ENCODE measurements at regions not wholly inside any gene's neighbourhood (a gene's known extent, or its start where the extent isn't known, plus 50 kb on each side); places are given as distances from the start of the nearest gene placed in this dataset.

DNA sequence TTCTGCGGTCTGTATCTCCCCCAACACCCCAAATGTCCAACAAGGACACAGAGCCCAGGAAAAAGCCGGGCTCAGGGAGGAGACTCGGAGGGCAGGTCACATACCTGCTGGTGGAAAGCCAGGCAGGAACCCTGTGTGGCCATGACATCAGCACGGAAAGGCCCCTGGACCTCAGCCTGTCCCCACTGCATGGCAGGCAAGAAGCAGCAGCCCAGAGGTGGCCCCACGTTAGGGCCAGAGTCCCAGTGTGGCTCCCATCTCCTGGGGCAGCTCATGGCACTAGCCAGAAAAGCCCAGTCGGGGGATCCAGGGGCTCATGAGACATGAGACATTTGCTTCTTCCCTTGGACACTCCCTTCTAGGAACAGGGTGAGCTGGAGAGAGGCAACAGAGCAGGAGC lies 258.7 kb downstream of the DLL1 start:
- ChIA-PET POLR2A (no interaction called here), CTCF (no interaction called here)
- Histone ChIP-seq H3K27ac (ENCODE audit: low read depth, low read length) (no peak overlapping the region), H3K4me3 (ENCODE audit: low read depth, low read length) (no peak overlapping the region), H3K9me3 (ENCODE audit: control insufficient read depth, insufficient read depth, low read length) (peaks cover 73% of the 10 kb centered on the region), H3K27me3 (ENCODE audit: control insufficient read depth, insufficient read depth, low read length) (no peaks in the 10 kb centered on the region)
- DNase-seq (ENCODE audit: low read depth, low spot score) = no peak
- TF ChIP-seq, protein P1, sequence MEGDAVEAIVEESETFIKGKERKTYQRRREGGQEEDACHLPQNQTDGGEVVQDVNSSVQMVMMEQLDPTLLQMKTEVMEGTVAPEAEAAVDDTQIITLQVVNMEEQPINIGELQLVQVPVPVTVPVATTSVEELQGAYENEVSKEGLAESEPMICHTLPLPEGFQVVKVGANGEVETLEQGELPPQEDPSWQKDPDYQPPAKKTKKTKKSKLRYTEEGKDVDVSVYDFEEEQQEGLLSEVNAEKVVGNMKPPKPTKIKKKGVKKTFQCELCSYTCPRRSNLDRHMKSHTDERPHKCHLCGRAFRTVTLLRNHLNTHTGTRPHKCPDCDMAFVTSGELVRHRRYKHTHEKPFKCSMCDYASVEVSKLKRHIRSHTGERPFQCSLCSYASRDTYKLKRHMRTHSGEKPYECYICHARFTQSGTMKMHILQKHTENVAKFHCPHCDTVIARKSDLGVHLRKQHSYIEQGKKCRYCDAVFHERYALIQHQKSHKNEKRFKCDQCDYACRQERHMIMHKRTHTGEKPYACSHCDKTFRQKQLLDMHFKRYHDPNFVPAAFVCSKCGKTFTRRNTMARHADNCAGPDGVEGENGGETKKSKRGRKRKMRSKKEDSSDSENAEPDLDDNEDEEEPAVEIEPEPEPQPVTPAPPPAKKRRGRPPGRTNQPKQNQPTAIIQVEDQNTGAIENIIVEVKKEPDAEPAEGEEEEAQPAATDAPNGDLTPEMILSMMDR (IDR thresholded peaks at IDR 0.05; ENCODE audit: low read depth, low read length) = no peak

DNA sequence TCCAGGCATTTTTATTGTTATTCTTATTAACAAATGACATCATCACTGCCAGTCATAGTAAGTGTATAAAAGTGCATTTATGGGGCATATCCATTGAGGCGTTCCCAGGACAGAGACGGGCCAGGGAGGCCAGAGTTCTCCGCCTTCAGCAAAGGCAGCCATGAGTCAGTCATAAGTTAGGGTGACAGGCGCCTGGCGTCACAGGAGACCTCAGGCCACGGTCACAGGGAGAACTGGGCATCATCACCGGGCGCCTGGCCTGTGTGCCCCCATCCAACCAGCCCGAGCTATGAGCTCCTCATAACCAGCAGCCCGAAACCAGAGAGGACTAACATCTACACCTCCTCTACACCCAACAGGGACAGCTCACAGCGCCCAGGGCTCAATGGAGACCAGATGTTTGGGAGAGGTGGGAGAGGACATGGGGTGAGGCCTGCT lies 259.2 kb downstream of the DLL1 start:
- H3K27ac ChIP-seq (ENCODE audit: low read depth, low read length) = no peak overlapping the region
- H3K9me3 ChIP-seq (ENCODE audit: control insufficient read depth, insufficient read depth, low read length) = peaks cover 76% of the 10 kb centered on the region
- ChIA-PET CTCF (interaction anchor here (0.6 kb wide), 1 partner anchor 268 kb away, joined by 3 read pairs; no protein-coding TSS in a partner anchor), POLR2A (no interaction called here)
- DNase-seq (ENCODE audit: low read depth, low spot score) = no peak
- no peaks in the 10 kb centered on the region for H3K27me3 ChIP-seq (ENCODE audit: control insufficient read depth, insufficient read depth, low read length)
- H3K4me3 ChIP-seq (ENCODE audit: low read depth, low read length) = no peak overlapping the region
- TF ChIP-seq, protein P1 (IDR thresholded peaks at IDR 0.05; ENCODE audit: low read depth, low read length) = no peak

DNA sequence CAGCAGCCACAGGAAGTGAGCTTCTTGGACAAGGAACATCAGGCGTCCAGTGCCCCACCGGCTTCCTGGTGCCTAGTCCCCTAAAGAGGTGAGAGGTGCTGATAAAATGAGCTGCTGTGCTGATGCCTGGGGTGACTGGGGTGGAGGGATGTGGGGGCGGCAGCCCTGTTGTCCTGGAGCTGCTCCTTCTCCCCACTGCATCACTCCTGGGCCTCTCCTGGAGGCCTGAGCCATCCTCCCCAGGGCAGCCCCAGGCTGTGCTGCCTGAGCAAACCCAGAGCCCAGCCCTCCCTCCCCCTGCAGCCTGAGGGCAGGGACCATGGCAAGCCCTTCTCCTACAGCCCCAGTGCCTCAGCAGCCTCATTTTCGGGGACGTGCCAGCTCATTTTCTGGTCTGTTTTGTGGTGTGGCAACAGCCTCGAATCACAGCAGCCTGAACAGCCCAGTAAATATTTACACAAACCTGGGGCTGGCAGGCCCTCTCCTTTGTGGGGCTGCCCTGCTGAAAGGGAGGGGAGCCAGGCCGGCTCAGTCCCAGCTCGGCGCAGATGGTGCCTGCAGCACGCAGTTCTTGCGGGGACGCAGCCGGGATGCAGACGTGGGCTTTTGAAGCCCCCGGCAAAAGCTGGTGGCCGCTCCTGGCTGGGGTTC lies 259.9 kb downstream of the DLL1 start:
- Histone ChIP-seq H3K27me3 (ENCODE audit: control insufficient read depth, insufficient read depth, low read length) (no peaks in the 10 kb centered on the region), H3K4me3 (ENCODE audit: low read depth, low read length) (no peak overlapping the region), H3K9me3 (ENCODE audit: control insufficient read depth, insufficient read depth, low read length) (peaks cover 82% of the 10 kb centered on the region), H3K27ac (ENCODE audit: low read depth, low read length) (no peak overlapping the region)
- ChIA-PET POLR2A (no interaction called here), CTCF (no interaction called here)
- DNase-seq (ENCODE audit: low read depth, low spot score) = no peak
- TF ChIP-seq, protein P1 (IDR thresholded peaks at IDR 0.05; ENCODE audit: low read depth, low read length) = no peak

DNA sequence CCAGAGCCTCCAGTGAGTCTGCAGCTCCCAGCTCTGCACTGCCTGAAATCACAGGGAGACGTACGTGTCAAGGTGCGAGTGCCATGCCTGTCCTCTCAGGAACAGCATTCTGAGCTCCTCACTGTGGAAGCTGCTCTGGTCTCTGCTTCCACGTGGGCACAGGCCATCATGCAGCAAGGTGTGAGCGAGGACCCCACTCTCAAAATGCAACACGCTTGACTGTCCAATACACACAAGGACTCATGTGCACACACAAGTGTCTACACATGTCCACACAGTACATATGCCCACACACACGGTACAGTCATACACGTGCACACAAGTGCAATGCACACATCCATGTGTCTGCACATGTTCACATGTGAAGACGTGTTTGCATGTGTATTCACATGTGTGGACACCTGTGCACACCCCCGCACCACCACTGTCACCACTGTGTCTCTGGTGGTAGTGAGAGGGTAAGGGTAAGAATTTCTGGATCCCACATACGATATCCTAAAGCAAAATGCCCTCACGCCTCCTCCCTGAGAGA lies 260.5 kb downstream of the DLL1 start:
- POLR2A ChIA-PET = no interaction called here
- TF ChIP-seq, protein P1 (IDR thresholded peaks at IDR 0.05; ENCODE audit: low read depth, low read length) = no peak

DNA sequence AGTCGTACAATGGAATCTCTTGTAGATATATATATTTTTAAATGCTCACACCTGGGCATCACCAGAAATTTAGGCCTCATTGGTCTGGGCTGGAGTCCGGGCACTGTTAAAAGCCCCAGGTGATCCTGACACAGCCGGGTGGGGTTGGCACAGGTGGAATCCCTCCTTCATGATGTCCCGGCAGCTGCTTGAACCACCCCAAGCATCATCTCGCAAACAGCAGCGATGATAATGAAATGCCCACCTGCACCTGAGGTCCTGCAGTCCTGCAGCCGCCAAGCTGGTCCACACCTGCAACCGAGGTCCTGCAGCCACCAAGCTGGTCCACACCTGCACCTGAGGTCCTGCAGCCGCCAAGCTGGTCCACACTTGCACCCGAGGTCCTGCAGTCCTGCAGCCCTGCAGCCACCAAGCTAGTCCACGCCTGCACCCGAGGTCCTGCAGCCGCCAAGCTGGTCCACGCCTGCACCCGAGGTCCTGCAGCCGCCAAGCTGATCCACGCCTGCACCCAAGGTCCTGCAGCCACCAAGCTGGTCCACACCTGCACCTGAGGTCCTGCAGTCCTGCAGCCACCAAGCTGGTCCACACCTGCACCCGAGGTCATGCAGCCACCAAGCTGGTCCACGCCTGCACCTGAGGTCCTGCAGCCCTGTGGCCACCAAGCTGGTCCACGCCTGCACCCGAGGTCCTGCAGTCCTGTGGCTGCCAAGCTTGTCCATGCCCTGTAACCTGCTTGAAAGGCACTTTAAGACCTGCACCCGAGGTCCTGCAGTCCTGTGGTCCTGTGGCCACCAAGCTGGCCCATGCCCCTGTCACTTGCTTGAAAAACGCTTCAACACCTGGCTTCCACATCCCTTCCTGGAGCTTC lies 261.2 kb downstream of the DLL1 start:
- Histone ChIP-seq H3K27me3 (ENCODE audit: control insufficient read depth, insufficient read depth, low read length) (no peaks in the 10 kb centered on the region), H3K9me3 (ENCODE audit: control insufficient read depth, insufficient read depth, low read length) (peaks cover 88% of the 10 kb centered on the region), H3K4me3 (ENCODE audit: low read depth, low read length) (no peak overlapping the region), H3K27ac (ENCODE audit: low read depth, low read length) (no peak overlapping the region)
- ChIA-PET POLR2A (no interaction called here), CTCF (no interaction called here)
- TF ChIP-seq, protein P1 (IDR thresholded peaks at IDR 0.05; ENCODE audit: low read depth, low read length) = no peak
- no peak for DNase-seq (ENCODE audit: low read depth, low spot score)

More for the DNA sequence above, 260.5 kb downstream of the DLL1 start:
- DNase-seq (ENCODE audit: low read depth, low spot score) = no peak
- H3K4me3 ChIP-seq (ENCODE audit: low read depth, low read length) = no peak overlapping the region
- CTCF ChIA-PET = no interaction called here
- no peak overlapping the region for H3K27ac ChIP-seq (ENCODE audit: low read depth, low read length)
- H3K9me3 ChIP-seq (ENCODE audit: control insufficient read depth, insufficient read depth, low read length) = peaks cover 82% of the 10 kb centered on the region
- H3K27me3 ChIP-seq (ENCODE audit: control insufficient read depth, insufficient read depth, low read length) = no peaks in the 10 kb centered on the region
